Loucy (cell line): ENCODE measurements at regions not wholly inside any gene's neighbourhood (a gene's known extent, or its start where the extent isn't known, plus 50 kb on each side); places are given as distances from the start of the nearest gene placed in this dataset.

Source experiments
- H2AFZ ChIP-seq: fragments of 200-600 bp; sonication (generic); 2 replicates; pipeline ENCODE4 v1.6.0; 2016; ENCODE audit warnings: antibody characterized with exemption, mild to moderate bottlenecking, low read length, moderate library complexity
- H3F3A ChIP-seq: fragments of 200-600 bp; 2 replicates; pipeline ENCODE4 v1.6.0; 2016; ENCODE audit warnings: antibody characterized with exemption, low read depth, mild to moderate bottlenecking
- H3K27me3 ChIP-seq: fragments of 200-600 bp; sonication (generic); 2 replicates; pipeline ENCODE4 v1.6.1; 2014; ENCODE audit warnings: low read length, mild to moderate bottlenecking; ENCODE audit not compliant: insufficient read depth, poor library complexity, severe bottlenecking
- H3K36me3 ChIP-seq: fragments of 200-600 bp; sonication (generic); 2 replicates; pipeline ENCODE4 v1.6.1; 2016; ENCODE audit warnings: low read length; ENCODE audit not compliant: insufficient read depth
- H3K4me1 ChIP-seq: fragments of 200-600 bp; sonication (generic); 2 replicates; pipeline ENCODE4 v1.5.1; 2014; ENCODE audit warnings: low read length, mild to moderate bottlenecking; ENCODE audit not compliant: insufficient read depth, poor library complexity, severe bottlenecking
- H3K4me2 ChIP-seq: fragments of 200-600 bp; sonication (generic); 2 replicates; pipeline ENCODE4 v1.6.0; 2014; ENCODE audit warnings: antibody characterized with exemption, low read length, low read depth, mild to moderate bottlenecking; ENCODE audit not compliant: poor library complexity, severe bottlenecking
- H3K4me3 ChIP-seq: fragments of 200-600 bp; sonication (generic); 2 replicates; pipeline ENCODE4 v1.5.1; 2014; ENCODE audit warnings: low read length, mild to moderate bottlenecking, mixed read lengths; ENCODE audit not compliant: poor library complexity, severe bottlenecking
- H3K79me2 ChIP-seq: fragments of 200-600 bp; sonication (generic); 2 replicates; pipeline ENCODE4 v1.6.1; 2014; ENCODE audit warnings: low read length; ENCODE audit not compliant: insufficient read depth
- H3K9ac ChIP-seq: fragments of 200-600 bp; sonication (generic); 2 replicates; pipeline ENCODE4 v1.6.0; 2014; ENCODE audit warnings: mild to moderate bottlenecking, low read depth, low read length, moderate library complexity; ENCODE audit not compliant: poor library complexity, severe bottlenecking
- H3K9me2 ChIP-seq: fragments of 200-600 bp; sonication (generic); replicated peaks from 2 replicates; pipeline ENCODE4 v1.6.1; 2016; ENCODE audit warnings: low read depth, low read length, mixed read lengths
- H3K9me3 ChIP-seq: fragments of 200-600 bp; sonication (generic); 2 replicates; pipeline ENCODE4 v1.6.1; 2014; ENCODE audit warnings: mild to moderate bottlenecking, antibody characterized with exemption, low read length, low read depth; ENCODE audit not compliant: insufficient read depth
- H4K20me1 ChIP-seq: fragments of 200-600 bp; sonication (generic); 2 replicates; pipeline ENCODE4 v1.6.0; 2014; ENCODE audit warnings: antibody characterized with exemption, low read length, mild to moderate bottlenecking; ENCODE audit not compliant: insufficient read depth, poor library complexity, severe bottlenecking
- EZH2phosphoT487 ChIP-seq: fragments of 200-600 bp; IDR thresholded peaks from 2 replicates; pipeline ENCODE4 v1.6.1; 2018; ENCODE audit warnings: antibody characterized with exemption, mild to moderate bottlenecking, moderate library complexity, borderline replicate concordance
- TF ChIP-seq, protein P1 (sequence below): fragments of 200-600 bp; sonication (generic); conservative IDR thresholded peaks from 2 replicates; pipeline ENCODE4 v1.5.1; 2014; ENCODE audit warnings: mild to moderate bottlenecking, antibody characterized with exemption, low read length

- TF ChIP-seq, protein P1, sequence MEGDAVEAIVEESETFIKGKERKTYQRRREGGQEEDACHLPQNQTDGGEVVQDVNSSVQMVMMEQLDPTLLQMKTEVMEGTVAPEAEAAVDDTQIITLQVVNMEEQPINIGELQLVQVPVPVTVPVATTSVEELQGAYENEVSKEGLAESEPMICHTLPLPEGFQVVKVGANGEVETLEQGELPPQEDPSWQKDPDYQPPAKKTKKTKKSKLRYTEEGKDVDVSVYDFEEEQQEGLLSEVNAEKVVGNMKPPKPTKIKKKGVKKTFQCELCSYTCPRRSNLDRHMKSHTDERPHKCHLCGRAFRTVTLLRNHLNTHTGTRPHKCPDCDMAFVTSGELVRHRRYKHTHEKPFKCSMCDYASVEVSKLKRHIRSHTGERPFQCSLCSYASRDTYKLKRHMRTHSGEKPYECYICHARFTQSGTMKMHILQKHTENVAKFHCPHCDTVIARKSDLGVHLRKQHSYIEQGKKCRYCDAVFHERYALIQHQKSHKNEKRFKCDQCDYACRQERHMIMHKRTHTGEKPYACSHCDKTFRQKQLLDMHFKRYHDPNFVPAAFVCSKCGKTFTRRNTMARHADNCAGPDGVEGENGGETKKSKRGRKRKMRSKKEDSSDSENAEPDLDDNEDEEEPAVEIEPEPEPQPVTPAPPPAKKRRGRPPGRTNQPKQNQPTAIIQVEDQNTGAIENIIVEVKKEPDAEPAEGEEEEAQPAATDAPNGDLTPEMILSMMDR, result no peak
- TF ChIP-seq EZH2phosphoT487, result no peak
- no peak overlapping the region for H3K4me3 ChIP-seq
Observed at GRCh38 chr1:69376408-69376807, 191.3 kb upstream of the LRRC7 start.

GRCh38 chr1:69377507-69377906, 190.2 kb upstream of the LRRC7 start:
- Histone ChIP-seq H4K20me1 (no peaks in the 10 kb centered on the region), H3K27me3 (no peaks in the 10 kb centered on the region), H3K4me3 (no peak overlapping the region), H3K9me3 (no peaks in the 10 kb centered on the region), H3K4me1 (no peaks in the 10 kb centered on the region), H3K9me2 (no peaks in the 10 kb centered on the region), H3K79me2 (no peaks in the 10 kb centered on the region), H3F3A (no peaks in the 10 kb centered on the region), H3K36me3 (no peaks in the 10 kb centered on the region), H2AFZ (no peak overlapping the region), H3K9ac (no peak overlapping the region), H3K4me2 (no peak overlapping the region)
- TF ChIP-seq, protein P1, result no peak
- no peak for TF ChIP-seq EZH2phosphoT487

More at GRCh38 chr1:69376408-69376807, 191.3 kb upstream of the LRRC7 start:
- no peaks in the 10 kb centered on the region for H3F3A ChIP-seq
- H3K4me2 ChIP-seq, result no peak overlapping the region
- no peak overlapping the region for H3K9ac ChIP-seq
- H3K36me3 ChIP-seq, result no peaks in the 10 kb centered on the region
- no peaks in the 10 kb centered on the region for H3K9me2 ChIP-seq
- H4K20me1 ChIP-seq, result no peaks in the 10 kb centered on the region
- H3K27me3 ChIP-seq, result no peaks in the 10 kb centered on the region
- H3K4me1 ChIP-seq, result no peaks in the 10 kb centered on the region
- no peaks in the 10 kb centered on the region for H3K79me2 ChIP-seq
- no peaks in the 10 kb centered on the region for H3K9me3 ChIP-seq
- H2AFZ ChIP-seq, result no peak overlapping the region

GRCh38 chr1:69388044-69388443, 179.7 kb upstream of the LRRC7 start:
- no peaks in the 10 kb centered on the region for H3F3A ChIP-seq

More at GRCh38 chr1:69388044-69388443, 179.7 kb upstream of the LRRC7 start:
- no peak for TF ChIP-seq EZH2phosphoT487
- TF ChIP-seq, protein P1, result no peak
- Histone ChIP-seq H3K4me1 (no peaks in the 10 kb centered on the region), H3K4me2 (no peak overlapping the region), H3K9me2 (no peaks in the 10 kb centered on the region), H3K4me3 (no peak overlapping the region), H2AFZ (no peak overlapping the region), H4K20me1 (no peaks in the 10 kb centered on the region), H3K27me3 (no peaks in the 10 kb centered on the region), H3K9ac (no peak overlapping the region), H3K9me3 (no peaks in the 10 kb centered on the region), H3K36me3 (no peaks in the 10 kb centered on the region), H3K79me2 (no peaks in the 10 kb centered on the region)
